ENCODE measurements at regions not wholly inside any gene's neighbourhood (a gene's known extent, or its start where the extent isn't known, plus 50 kb on each side); places are given as distances from the start of the nearest gene placed in this dataset.

GRCh38 chr4:141575884-141576283 lies 60.5 kb upstream of the IL15 start:
- no peaks in the 10 kb centered on the region for H3K36me3 Mint-ChIP-seq
- no peaks in the 10 kb centered on the region for H3K9me3 Mint-ChIP-seq (ENCODE audit: low read depth)
- no peak overlapping the region for H3K27ac Mint-ChIP-seq
- H3K4me3 Mint-ChIP-seq: no peak overlapping the region
- H3K27me3 Mint-ChIP-seq: no peaks in the 10 kb centered on the region
- H3K4me1 Mint-ChIP-seq (ENCODE audit: low read depth): no peaks in the 10 kb centered on the region

- Mint-ChIP-seq H3K27me3 (no peaks in the 10 kb centered on the region), H3K4me3 (no peak overlapping the region), H3K4me1 (ENCODE audit: low read depth) (no peaks in the 10 kb centered on the region), H3K27ac (no peak overlapping the region), H3K36me3 (no peaks in the 10 kb centered on the region), H3K9me3 (ENCODE audit: low read depth) (no peaks in the 10 kb centered on the region)
These were observed 59.7 kb upstream of the IL15 start for GRCh38 chr4:141576585-141577110.

- Mint-ChIP-seq H3K27ac (no peak overlapping the region), H3K9me3 (ENCODE audit: low read depth) (no peaks in the 10 kb centered on the region), H3K36me3 (no peaks in the 10 kb centered on the region)
These were observed 57.9 kb upstream of the IL15 start for GRCh38 chr4:141578451-141578850.

GRCh38 chr4:141580523-141580922 lies 55.9 kb upstream of the IL15 start:
- no peaks in the 10 kb centered on the region for H3K4me1 Mint-ChIP-seq (ENCODE audit: low read depth)
- no peaks in the 10 kb centered on the region for H3K27me3 Mint-ChIP-seq
- H3K36me3 Mint-ChIP-seq: no peaks in the 10 kb centered on the region
- H3K27ac Mint-ChIP-seq: no peak overlapping the region
- H3K4me3 Mint-ChIP-seq: no peak overlapping the region
- H3K9me3 Mint-ChIP-seq (ENCODE audit: low read depth): no peaks in the 10 kb centered on the region

More at GRCh38 chr4:141578451-141578850, 57.9 kb upstream of the IL15 start:
- Mint-ChIP-seq H3K4me1 (ENCODE audit: low read depth) (no peaks in the 10 kb centered on the region), H3K27me3 (no peaks in the 10 kb centered on the region), H3K4me3 (no peak overlapping the region)

All from activated naive CD8-positive, alpha-beta T cell (primary cell).